Upper lobe of left lung (tissue), 6 donors: ENCODE measurements at regions not wholly inside any gene's neighbourhood (a gene's known extent, or its start where the extent isn't known, plus 50 kb on each side); places are given as distances from the start of the nearest gene placed in this dataset.

Source experiments
- ATAC-seq, 2 donors: fragments of 200-7000 bp; cut with Tn5 transposase; one replicate each; pipeline ENCODE4 v1.9.1; 2022; ENCODE audit warnings: mild to moderate bottlenecking in 2 of 2, moderate library complexity in 2 of 2; ENCODE audit not compliant: low FRiP score in 2 of 2
- DNase-seq, 2 donors: peaks; one replicate each; pipeline ENCODE4 v3.0.0-alpha.2; 2019 to 2020
- H3K27ac ChIP-seq, 4 donors: fragments of 200-600 bp; sonication (generic); one replicate each; pipeline ENCODE4 v1.5.1; 2016 to 2019
- H3K27me3 ChIP-seq, 4 donors: fragments of 200-600 bp; sonication (generic); one replicate each; pipeline ENCODE4 v1.5.1; 2017 to 2019
- H3K36me3 ChIP-seq, 4 donors: fragments of 200-600 bp; sonication (generic); one replicate each; pipeline ENCODE4 v1.5.1; 2016 to 2019
- H3K4me1 ChIP-seq, 4 donors: fragments of 200-600 bp; sonication (generic); one replicate each; pipeline ENCODE4 v1.5.1; 2018 to 2019
- H3K4me3 ChIP-seq, 4 donors: fragments of 200-600 bp; sonication (generic); one replicate each; pipeline ENCODE4 v1.5.1; 2017 to 2019; ENCODE audit warnings: mild to moderate bottlenecking in 2 of 4, moderate library complexity in 1 of 4
- H3K9me3 ChIP-seq, 4 donors: fragments of 200-600 bp; sonication (generic); one replicate each; pipeline ENCODE4 v1.5.1; 2018 to 2019
- EP300 ChIP-seq, 4 donors: sonication (generic); formaldehyde crosslinking; IDR thresholded peaks; one replicate each; pipeline ENCODE4 v1.5.1; 2017; ENCODE audit warnings: antibody characterized with exemption in 4 of 4, control low read depth in 2 of 4
- POLR2A ChIP-seq, 4 donors: fragments of 450-650 bp; IDR thresholded peaks; one replicate each; pipeline ENCODE4 v1.5.1; 2016 to 2017; ENCODE audit warnings: antibody characterized with exemption in 4 of 4, mild to moderate bottlenecking in 2 of 4
- POLR2AphosphoS5 ChIP-seq, 2 donors: sonication (generic); formaldehyde crosslinking; IDR thresholded peaks; one replicate each; pipeline ENCODE4 v1.5.1; 2017; ENCODE audit warnings: antibody characterized with exemption in 2 of 2
- WGBS, 2 donors: methylation state at CpG; one replicate each; pipeline ENCODE4 v1.1.5; 2017 to 2018; 5-methylcytosine and 5-hydroxymethylcytosine counted together
- TF ChIP-seq, protein P1 (sequence below), 6 experiments: fragments of 450-650 bp in 4 of 6; fragments of 200-600 bp in 2 of 6; sonication (generic) in 2 of 6; IDR thresholded peaks; one replicate each; pipeline ENCODE4 v1.5.1; 2016 to 2019; ENCODE audit warnings: antibody characterized with exemption in 6 of 6
- donor health status: DM: no; HTN: no; CAD: no; lungs with moderate emphysema.
- donor health status: DM: no; HTN: yes; CAD: no; lungs with severe emphysema.

GRCh38 chr6:103937389-103937788, 922.3 kb downstream of the HACE1 start:
- Histone ChIP-seq H3K27me3 (no peaks in the 10 kb centered on the region), H3K27ac (no peak overlapping the region), H3K4me1 (no peaks in the 10 kb centered on the region), H3K36me3 (no peaks in the 10 kb centered on the region), H3K9me3 (no peaks in the 10 kb centered on the region), H3K4me3 (no peak overlapping the region)
- TF ChIP-seq EP300 (IDR thresholded peaks at IDR 0.05) = no peak
- TF ChIP-seq, protein P1, sequence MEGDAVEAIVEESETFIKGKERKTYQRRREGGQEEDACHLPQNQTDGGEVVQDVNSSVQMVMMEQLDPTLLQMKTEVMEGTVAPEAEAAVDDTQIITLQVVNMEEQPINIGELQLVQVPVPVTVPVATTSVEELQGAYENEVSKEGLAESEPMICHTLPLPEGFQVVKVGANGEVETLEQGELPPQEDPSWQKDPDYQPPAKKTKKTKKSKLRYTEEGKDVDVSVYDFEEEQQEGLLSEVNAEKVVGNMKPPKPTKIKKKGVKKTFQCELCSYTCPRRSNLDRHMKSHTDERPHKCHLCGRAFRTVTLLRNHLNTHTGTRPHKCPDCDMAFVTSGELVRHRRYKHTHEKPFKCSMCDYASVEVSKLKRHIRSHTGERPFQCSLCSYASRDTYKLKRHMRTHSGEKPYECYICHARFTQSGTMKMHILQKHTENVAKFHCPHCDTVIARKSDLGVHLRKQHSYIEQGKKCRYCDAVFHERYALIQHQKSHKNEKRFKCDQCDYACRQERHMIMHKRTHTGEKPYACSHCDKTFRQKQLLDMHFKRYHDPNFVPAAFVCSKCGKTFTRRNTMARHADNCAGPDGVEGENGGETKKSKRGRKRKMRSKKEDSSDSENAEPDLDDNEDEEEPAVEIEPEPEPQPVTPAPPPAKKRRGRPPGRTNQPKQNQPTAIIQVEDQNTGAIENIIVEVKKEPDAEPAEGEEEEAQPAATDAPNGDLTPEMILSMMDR (IDR thresholded peaks at IDR 0.05) = no peak
- TF ChIP-seq POLR2A (IDR thresholded peaks at IDR 0.05) = no peak
- no peak for ATAC-seq
- no peak for DNase-seq

DNA sequence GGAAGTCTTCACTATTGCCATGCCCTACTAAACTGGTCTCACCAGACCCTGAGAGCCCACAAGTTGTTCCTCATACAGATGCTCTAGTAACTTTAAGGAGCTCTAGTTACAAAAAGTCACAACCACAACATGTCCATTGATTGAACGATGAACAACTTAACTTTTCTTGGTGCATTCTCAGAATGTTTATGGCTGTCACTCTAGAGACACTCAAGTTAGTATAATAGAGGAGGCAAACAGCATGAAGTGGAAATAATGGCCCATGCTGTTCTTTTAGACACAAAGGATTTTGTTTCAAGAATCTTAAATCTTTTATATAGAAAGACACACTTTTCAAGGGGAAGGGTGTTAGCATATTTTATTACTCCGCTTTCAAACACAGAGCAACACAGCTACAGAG, 934.4 kb downstream of the HACE1 start:
- no peak for ATAC-seq
- DNase-seq = no peak
- no peak for TF ChIP-seq EP300 (IDR thresholded peaks at IDR 0.05)
- TF ChIP-seq, protein P1 (IDR thresholded peaks at IDR 0.05) = no peak
- no peak for TF ChIP-seq POLR2AphosphoS5 (IDR thresholded peaks at IDR 0.05)
- TF ChIP-seq POLR2A (IDR thresholded peaks at IDR 0.05) = no peak
- no peaks in the 10 kb centered on the region for H3K9me3 ChIP-seq
- H3K27me3 ChIP-seq = no peaks in the 10 kb centered on the region
- no peak overlapping the region for H3K4me3 ChIP-seq
- H3K36me3 ChIP-seq = no peaks in the 10 kb centered on the region
- H3K27ac ChIP-seq = no peak overlapping the region
- WGBS, 2 donors = 76 to 84% methylated on average over 2 of the region's 2 CpGs
- H3K4me1 ChIP-seq = no peaks in the 10 kb centered on the region

DNA sequence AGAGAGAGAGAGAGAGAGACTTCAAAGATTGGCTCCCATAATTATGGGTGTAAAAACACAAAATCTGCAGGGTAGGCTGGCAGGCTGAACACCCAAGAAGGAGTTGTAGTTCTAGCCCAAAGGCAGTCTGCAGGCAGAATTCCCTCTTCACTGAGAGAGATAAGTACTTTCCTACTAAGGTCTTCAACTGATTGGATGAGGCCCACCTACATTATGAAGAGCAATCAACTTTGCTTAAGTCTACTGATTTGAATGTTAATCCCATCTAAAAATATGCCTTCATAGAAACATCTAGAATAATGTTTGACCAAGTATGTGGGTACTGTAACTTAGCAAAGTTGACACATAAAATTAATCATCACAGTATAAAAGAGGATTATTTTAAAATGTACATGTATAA, 949.7 kb downstream of the HACE1 start:
- no peaks in the 10 kb centered on the region for H3K4me1 ChIP-seq
- H3K9me3 ChIP-seq = peaks cover 0 to 6% (median 2%) of the 10 kb centered on the region in 4 donors
- DNase-seq = no peak
- ATAC-seq = no peak
- H3K27me3 ChIP-seq = no peaks in the 10 kb centered on the region
- H3K36me3 ChIP-seq = no peaks in the 10 kb centered on the region
- TF ChIP-seq POLR2A (IDR thresholded peaks at IDR 0.05) (no peak), POLR2AphosphoS5 (IDR thresholded peaks at IDR 0.05) (no peak), EP300 (IDR thresholded peaks at IDR 0.05) (no peak)
- TF ChIP-seq, protein P1 (IDR thresholded peaks at IDR 0.05) = no peak
- no peak overlapping the region for H3K27ac ChIP-seq
- no peak overlapping the region for H3K4me3 ChIP-seq

DNA sequence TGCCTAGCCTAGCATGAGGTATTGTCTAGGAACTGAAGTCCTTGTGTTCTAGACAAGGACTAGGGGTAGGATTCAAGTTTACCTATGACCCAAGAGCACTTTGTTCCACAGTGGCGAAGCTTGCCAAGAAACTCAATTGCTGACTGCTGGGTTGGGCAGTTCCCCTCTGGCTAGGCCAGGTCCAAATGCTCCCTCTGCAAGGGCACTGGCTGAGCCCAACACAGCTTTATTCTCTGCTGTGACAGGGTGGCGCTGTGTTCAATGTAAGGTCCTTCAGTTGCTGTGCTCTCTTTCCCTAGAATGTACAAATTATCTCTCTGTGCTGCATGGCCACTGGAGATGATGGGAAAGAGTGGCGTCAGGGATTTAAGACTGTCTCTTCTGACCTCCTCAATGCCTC, 950.8 kb downstream of the HACE1 start:
- no peak for ATAC-seq

DNA sequence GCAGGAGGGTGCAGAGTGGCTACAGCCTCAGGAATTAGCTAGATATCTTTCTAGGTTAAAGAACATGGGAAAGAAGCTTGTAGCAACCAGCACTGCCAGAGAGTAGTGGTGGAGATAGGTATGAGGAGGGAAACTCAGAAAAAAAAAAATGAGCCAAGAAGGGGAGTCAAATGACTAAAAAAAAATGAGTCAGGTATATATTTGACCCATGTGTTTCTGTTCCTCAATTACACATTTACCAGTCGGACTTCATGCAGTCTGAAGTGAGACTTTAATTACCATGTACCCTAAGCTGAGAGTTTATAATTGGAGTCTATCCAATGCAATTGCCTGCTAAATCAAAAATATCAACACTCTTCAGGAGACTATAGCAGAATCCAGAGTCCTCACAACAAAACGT, 964.6 kb downstream of the HACE1 start:
- Histone ChIP-seq H3K9me3 (no peaks in the 10 kb centered on the region), H3K4me1 (no peaks in the 10 kb centered on the region), H3K27me3 (no peaks in the 10 kb centered on the region), H3K36me3 (no peaks in the 10 kb centered on the region), H3K4me3 (no peak overlapping the region), H3K27ac (no peak overlapping the region)
- ATAC-seq = no peak
- no peak for TF ChIP-seq EP300 (IDR thresholded peaks at IDR 0.05)
- no peak for TF ChIP-seq POLR2A (IDR thresholded peaks at IDR 0.05)
- TF ChIP-seq, protein P1 (IDR thresholded peaks at IDR 0.05) = no peak
- WGBS, 2 donors = 87 to 96% methylated on average over 2 of the region's 2 CpGs
- no peak for DNase-seq

More for the DNA sequence above, 950.8 kb downstream of the HACE1 start:
- H3K36me3 ChIP-seq = no peaks in the 10 kb centered on the region
- no peaks in the 10 kb centered on the region for H3K27me3 ChIP-seq
- no peak for DNase-seq
- no peaks in the 10 kb centered on the region for H3K4me1 ChIP-seq
- TF ChIP-seq EP300 (IDR thresholded peaks at IDR 0.05) = no peak
- TF ChIP-seq POLR2AphosphoS5 (IDR thresholded peaks at IDR 0.05) = no peak
- no peak for TF ChIP-seq POLR2A (IDR thresholded peaks at IDR 0.05)
- TF ChIP-seq, protein P1 (IDR thresholded peaks at IDR 0.05) = no peak
- H3K4me3 ChIP-seq = no peak overlapping the region
- H3K27ac ChIP-seq = no peak overlapping the region
- 79 to 93% methylated on average over 3 of the region's 3 CpGs for WGBS, 2 donors
- peaks cover 0 to 6% (median 4%) of the 10 kb centered on the region in 4 donors for H3K9me3 ChIP-seq
